CD1c-positive myeloid dendritic cell (primary cell): ENCODE measurements at regions not wholly inside any gene's neighbourhood (a gene's known extent, or its start where the extent isn't known, plus 50 kb on each side); places are given as distances from the start of the nearest gene placed in this dataset.

Experiments
- DNase-seq: peaks from one replicate; pipeline ENCODE4 v3.0.0-alpha.2; 2016; ENCODE audit errors: extremely low spot score

- peak; percentile 58 for DNase-seq
Observed at GRCh38 chr16:85291302-85292148, 179.3 kb upstream of the CIBAR2 start.

- no peak for DNase-seq
Observed at GRCh38 chr16:85293458-85293857, 181.2 kb upstream of the CIBAR2 start.

DNA sequence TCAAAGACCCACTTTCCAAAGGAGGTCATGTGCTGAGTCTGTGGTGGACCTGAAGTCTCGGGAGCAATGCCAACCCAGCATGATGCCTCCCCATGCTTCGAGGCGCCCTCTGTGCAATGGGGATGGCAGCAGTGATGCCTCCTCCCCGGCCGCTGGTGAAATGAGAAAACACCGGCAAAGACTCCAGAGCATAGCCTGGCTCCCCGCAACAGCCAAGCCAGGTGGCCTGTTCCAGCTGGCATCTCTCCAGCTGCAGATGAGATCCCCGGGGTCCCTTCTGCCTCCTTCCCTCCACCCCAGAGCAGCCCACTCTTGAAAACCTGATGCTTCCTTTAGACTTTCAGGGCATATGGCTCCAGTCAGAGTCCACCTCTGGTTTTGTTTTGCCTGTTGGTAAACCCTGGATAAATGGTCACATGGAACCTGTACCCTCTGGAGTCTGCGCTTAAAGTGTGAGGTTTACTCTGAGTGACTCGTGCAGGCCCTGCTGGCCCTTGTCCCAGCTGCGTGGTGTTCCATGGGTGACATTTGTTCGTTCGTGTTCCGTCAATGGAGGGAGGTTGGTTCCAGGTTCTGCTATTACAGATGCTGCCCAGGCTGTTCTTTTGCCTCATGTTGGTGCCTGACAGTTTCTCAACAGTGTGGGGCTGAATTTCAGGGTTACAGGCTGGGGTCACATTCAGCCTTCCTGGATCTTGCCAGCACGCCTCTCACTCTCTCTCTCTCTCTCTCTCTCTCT is 181.8 kb upstream of the CIBAR2 start:
- DNase-seq: no peak

- DNase-seq: no peak
Observed at GRCh38 chr16:85294810-85295508, 182.7 kb upstream of the CIBAR2 start.

- peak; percentile 75 for DNase-seq
Observed at GRCh38 chr16:85296859-85297660, 184.8 kb upstream of the CIBAR2 start.

- DNase-seq: no peak
Observed at GRCh38 chr16:85297881-85298280, 185.6 kb upstream of the CIBAR2 start.

DNA sequence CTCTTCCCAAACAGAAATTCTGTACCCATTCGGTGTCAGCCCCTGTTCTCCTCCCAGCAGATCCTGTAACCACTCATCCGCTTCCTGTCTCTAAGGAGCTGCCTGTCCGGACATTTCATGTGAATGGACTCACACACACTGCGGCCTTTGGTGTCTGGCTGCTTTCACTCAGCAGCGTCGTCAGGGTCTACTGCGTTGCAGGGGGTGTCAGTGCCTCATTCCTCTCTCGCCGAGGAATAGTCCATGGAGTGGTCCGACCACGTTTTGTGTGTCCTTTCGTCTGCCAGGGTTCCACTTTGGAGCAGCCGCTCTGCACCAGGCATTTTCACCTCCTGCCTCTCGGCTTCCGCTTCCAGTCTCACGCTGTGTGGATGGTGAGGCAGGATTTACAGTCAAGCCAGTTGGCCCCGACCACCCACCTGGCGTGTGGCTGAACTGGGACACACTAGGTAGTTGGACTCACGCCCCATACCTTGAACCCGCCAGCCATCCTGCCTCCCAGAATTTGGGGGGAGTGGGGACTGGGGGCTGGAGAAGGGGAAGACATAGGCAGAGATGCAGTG is 188.2 kb upstream of the CIBAR2 start:
- no peak for DNase-seq

- DNase-seq: no peak
Observed at GRCh38 chr16:85301231-85301630, 189.0 kb upstream of the CIBAR2 start.

DNA sequence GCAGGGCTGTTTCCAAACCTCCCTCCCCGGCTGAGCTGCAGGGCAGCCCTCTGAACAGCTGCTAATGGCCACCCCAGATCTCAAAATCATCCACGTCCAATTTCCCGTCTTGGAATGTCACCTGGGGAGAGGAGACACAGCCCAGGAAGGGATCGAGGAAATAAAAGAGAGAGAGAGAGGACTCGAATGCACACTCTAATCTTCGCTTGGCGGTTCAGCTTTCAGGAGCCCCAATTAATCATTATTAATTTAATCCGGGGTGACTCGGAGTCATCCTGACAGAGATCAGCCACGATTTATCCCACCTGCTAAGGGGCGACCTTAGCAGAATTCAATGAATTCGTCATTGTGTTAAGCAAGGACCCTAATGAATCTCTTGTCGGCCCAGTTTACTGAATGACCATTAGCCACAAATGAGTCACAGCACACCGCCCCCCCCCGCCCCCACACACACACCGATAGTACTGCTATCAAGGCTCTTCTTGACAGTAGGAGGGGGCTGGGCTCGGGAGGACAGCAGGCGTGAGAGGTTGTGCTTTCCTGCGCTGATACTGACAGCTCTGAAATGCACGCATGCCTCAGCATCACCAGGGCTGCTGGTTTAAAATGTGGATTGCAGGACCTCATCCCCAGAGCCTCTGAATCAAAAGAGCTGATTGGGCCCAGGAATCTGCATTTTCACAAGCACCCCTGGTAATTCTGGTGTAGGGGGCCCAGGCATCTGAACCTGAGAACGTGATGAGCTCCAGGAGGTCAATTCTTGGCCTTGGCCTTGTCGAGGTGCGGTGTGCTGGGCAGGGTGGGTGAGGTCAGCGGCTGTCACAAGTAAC is 190.0 kb upstream of the CIBAR2 start:
- DNase-seq: no peak

- DNase-seq: no peak
Observed at GRCh38 chr16:85302848-85303353, 190.6 kb upstream of the CIBAR2 start.

DNA sequence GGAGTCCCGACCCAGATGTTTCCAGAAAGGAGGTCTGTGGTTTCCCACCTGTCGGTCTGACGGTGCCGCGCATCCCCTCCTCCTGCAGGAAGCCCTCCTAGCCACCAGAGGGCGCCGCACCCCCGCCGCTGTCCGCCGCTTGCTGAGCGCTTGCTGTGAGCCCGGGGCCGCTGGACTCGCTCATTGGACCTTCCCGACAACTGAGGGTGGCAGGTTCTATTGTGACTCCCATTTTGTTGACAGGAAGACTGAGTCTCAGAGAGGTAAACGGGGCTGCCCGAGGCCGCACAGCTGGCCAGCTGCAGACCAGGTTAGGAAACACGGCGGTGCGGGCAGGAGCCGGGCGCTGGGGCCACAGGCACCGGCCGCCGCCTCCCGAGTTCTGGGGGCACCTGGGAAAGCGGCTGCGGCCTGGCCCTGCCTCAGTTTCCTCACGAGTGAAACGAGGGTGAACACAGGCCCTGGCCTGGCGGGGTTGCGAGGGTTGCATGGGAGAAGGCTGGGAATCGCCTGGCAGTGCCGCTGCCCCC is 191.1 kb upstream of the CIBAR2 start:
- DNase-seq: peak; percentile 81

DNA sequence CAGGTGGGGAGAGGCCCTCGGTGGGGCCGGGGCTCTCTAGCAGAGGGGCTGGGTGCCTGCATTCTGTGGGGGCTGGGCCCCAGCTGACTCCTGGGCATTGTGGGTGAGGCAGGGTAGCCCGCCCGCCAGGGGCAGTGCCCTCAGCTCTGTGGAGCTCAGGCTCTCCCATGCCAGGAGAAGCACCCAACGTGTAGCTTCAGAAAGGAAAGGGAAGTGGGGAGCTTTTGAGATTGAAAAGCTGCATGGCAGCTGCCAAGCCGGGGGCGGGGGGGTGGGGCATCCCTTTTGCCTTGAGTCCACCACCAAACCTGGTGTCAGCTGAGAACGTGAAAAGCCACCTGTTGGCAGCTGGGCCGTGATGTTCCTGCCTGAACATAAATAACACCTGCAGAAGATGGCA is 192.1 kb upstream of the CIBAR2 start:
- DNase-seq: peak; percentile 62

DNA sequence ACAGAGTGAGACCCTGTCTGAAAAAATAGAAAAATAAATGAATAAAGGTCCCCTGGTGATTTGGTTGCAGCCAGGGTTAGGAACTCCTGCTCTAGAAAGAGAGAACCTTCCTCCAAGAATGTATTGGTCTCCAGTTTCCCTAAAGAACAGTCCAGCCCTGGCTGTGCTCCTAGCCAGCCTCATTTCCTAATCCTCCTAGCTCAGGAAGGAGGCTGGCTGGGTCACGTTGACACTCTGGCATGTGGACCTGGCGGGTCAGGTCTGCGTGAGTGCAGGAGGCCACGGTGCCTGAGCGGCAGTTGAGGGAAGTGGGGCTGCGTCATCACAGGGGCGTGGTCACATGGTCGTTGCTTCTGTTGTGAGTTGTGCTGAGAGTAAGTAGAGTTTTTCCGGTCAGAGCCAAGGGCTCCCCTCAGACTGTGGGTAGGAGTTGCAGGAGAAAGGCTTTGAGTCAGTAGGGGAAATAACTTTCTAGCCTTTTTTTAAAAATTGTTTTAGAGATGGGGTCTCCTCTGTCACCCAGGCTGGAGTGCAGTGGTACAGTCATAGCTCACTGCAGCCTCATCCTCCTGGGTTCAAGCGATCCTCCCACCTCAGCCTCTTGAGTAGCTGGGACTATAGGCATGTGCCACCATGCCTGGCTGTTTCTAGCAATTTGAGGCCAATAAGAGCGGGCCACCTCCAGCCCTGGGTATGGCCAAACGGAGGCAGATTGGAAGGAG is 194.0 kb upstream of the CIBAR2 start:
- peak; percentile 97 for DNase-seq

GRCh38 chr16:85306793-85307551 is 194.7 kb upstream of the CIBAR2 start:
- no peak for DNase-seq

- no peak for DNase-seq
Observed at GRCh38 chr16:85307552-85308364, 195.5 kb upstream of the CIBAR2 start.

DNA sequence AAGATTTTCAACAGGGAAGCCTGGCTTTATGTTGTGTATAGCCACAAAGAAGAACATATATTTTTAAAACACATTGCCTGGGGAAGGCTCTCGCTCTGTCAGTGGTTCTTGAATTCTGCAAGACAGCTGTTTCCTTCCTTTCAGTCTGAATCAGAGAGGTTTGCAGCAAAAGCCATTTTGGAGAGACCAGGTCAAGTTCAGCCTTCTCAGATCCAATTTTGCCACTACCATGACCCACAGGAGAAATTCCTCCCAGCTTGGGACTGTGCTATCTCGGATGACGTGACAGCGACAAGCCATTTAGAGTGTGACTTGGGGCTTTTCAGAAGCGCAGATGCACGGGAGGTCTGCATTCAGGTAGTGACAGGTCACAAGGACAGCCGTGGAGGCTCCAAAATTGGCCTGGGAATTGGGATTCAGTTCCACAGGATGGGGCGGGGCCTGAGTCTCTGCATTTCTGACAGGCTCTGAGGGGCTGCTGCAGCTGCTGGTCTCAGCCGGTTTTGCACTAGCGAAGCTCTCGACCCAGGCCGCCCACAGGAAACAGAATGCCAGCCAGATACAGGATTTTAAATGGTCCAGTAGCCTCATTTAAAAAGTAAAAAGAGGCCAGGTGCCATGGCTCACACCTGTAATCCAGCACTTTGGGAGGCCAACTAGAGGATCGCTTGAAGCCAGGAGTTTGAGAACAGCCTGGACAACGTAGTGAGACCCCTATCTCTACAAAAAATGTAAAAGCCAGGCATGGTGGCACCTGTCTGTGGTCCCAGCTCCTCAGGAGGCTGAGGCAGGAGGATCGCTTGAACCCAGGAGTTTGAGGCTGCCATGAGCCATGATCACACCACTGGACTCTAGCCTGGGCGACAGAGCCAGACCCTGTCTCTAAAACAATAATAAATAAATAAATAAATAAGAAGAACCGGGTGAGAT is 196.6 kb upstream of the CIBAR2 start:
- peak; percentile 47 for DNase-seq
